ENCODE measurements at regions not wholly inside any gene's neighbourhood (a gene's known extent, or its start where the extent isn't known, plus 50 kb on each side); places are given as distances from the start of the nearest gene placed in this dataset.
A peak's percentile ranks its signal among the peaks of the same experiment; 100 is the strongest.

DNA sequence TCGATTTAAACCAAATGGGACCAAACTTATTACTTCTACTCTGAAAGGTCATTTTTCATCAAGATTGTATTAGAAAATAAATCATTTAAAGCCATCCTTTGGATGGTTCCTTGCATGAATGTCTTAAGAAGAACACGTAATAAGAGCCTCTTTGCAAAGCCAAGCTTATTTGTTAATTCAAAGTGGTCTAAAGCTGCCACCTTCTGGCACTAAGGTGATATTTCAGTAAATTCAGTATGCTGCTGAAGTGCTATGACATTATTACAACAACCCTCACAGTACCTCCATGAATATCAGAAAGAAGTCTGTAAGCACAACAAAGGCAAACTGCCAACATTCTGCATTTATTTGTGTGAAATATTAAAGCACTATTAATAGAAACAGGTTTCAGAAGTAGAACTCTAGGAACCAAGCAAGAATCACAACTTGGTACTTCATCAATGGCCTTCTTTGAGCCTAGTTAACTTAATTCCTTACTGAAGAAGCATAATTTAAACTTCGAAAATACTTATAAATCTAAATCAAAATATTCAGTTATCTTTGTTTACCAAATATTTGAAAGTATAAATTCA lies 53.1 kb upstream of the TYRP1 start:
- no peaks in the 10 kb centered on the region for H3K36me3 ChIP-seq (ENCODE audit: low read depth, missing control alignments)
- H3K27ac ChIP-seq: no peak overlapping the region
- WGBS, 2 donors: 46 to 59% methylated on average over 3 of the region's 3 CpGs
- no peak for TF ChIP-seq POLR2A (IDR thresholded peaks at IDR 0.05)
- TF ChIP-seq, protein P1, sequence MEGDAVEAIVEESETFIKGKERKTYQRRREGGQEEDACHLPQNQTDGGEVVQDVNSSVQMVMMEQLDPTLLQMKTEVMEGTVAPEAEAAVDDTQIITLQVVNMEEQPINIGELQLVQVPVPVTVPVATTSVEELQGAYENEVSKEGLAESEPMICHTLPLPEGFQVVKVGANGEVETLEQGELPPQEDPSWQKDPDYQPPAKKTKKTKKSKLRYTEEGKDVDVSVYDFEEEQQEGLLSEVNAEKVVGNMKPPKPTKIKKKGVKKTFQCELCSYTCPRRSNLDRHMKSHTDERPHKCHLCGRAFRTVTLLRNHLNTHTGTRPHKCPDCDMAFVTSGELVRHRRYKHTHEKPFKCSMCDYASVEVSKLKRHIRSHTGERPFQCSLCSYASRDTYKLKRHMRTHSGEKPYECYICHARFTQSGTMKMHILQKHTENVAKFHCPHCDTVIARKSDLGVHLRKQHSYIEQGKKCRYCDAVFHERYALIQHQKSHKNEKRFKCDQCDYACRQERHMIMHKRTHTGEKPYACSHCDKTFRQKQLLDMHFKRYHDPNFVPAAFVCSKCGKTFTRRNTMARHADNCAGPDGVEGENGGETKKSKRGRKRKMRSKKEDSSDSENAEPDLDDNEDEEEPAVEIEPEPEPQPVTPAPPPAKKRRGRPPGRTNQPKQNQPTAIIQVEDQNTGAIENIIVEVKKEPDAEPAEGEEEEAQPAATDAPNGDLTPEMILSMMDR (IDR thresholded peaks at IDR 0.05): peak in 2 of 3 experiments; percentile 35 to 48
- no peak overlapping the region for H3K4me3 ChIP-seq
- intact Hi-C loops (cut with DNase I; ENCODE audit: low total_unique reads): no loop called here
- H3K9me3 ChIP-seq: no peaks in the 10 kb centered on the region
- no peaks in the 10 kb centered on the region for H3K27me3 ChIP-seq
- no peak for DNase-seq
- no peaks in the 10 kb centered on the region for H3K4me1 ChIP-seq

DNA sequence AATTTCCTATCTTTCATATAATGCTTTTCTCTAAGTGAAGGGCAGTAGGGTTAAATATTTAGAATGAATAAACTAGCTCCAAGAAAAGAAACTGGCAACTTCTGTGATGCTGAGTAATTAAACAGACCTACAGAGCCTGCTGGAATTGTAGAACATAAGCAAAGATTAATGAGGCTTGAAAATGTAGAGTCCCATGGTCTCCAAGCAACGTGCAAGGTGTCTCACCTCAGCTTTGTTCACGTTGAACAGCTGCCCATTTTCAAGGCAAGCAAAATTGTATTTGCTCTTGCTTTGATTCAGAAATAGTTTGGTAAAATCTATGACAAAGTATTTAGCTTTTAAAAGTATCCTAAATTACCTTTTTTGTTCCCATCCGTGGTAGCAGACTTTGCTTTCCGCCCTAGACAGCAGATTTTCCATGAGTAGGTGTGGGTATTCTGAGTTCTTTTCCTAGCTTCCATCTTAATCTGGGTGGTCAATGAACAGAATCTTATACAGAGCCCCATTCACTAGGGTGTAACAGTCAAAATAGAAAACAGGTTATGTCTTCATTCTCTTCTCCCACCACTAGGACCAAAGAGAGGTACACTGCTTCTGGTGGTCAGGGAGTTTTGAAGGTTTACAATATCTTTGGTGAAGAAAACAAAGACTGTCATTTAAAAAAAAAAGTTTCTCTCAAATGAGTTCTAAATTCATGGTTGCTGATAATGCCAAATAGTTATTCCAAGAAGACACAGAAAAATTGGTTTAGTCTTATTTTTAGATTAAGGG lies 52.1 kb upstream of the TYRP1 start:
- WGBS, 2 donors: 70 to 75% methylated on average over 4 of the region's 4 CpGs
- intact Hi-C loops (cut with DNase I; ENCODE audit: low total_unique reads): no loop called here
- Histone ChIP-seq H3K27ac (no peak overlapping the region), H3K4me1 (no peaks in the 10 kb centered on the region), H3K4me3 (no peak overlapping the region), H3K9me3 (no peaks in the 10 kb centered on the region), H3K36me3 (ENCODE audit: low read depth, missing control alignments) (no peaks in the 10 kb centered on the region), H3K27me3 (no peaks in the 10 kb centered on the region)
- no peak for TF ChIP-seq POLR2A (IDR thresholded peaks at IDR 0.05)
- TF ChIP-seq, protein P1 (IDR thresholded peaks at IDR 0.05): no peak
- DNase-seq: no peak

Small RNA genes in the stretch of these regions (small RNA-seq; reads per million reads assigned to genes)
- gene AL161788.1: 0 reads per million in 2 donors
- gene AL162413.1: 0 reads per million in 2 donors
- gene AL592227.1: 0 reads per million in 2 donors
- gene RNU2-47P: 0 reads per million in 2 donors
